Panc1 (cell line): ENCODE measurements at regions not wholly inside any gene's neighbourhood (a gene's known extent, or its start where the extent isn't known, plus 50 kb on each side); places are given as distances from the start of the nearest gene placed in this dataset.

Experiments used
- CTCF ChIP-seq: fragments of 450-650 bp; IDR thresholded peaks from 2 replicates; pipeline ENCODE4 v1.5.1; 2017; ENCODE audit warnings: mild to moderate bottlenecking
- POLR2AphosphoS5 ChIP-seq: IDR thresholded peaks from 2 replicates; pipeline ENCODE4 v1.6.1; 2012; ENCODE audit warnings: mild to moderate bottlenecking, low read depth, low read length, moderate library complexity
- REST ChIP-seq, 2 experiments: IDR thresholded peaks; 2 replicates each; pipeline ENCODE4 v1.6.1; 2011 to 2012; ENCODE audit warnings: low read depth in 2 of 2, control low read depth in 1 of 2, low read length in 1 of 2, mild to moderate bottlenecking in 1 of 2, moderate library complexity in 1 of 2; ENCODE audit not compliant: insufficient read depth in 1 of 2
- TCF7L2 ChIP-seq: IDR thresholded peaks from 2 replicates; pipeline ENCODE4 v1.6.1; 2011; ENCODE audit warnings: mild to moderate bottlenecking, low read depth, low read length, inconsistent platforms

GRCh38 chr22:36083056-36083455 is 54.4 kb upstream of the RBFOX2 start:
- no peak for TF ChIP-seq CTCF
- TF ChIP-seq POLR2AphosphoS5 = no peak
- TF ChIP-seq REST (IDR thresholded peaks at IDR 0.05; ENCODE audit: insufficient read depth in 1 of 2, low read depth in 2 of 2, low read length in 1 of 2) = no peak
- TF ChIP-seq TCF7L2 = no peak
